NCI-H1417 (cell line): ENCODE measurements at regions not wholly inside any gene's neighbourhood (a gene's known extent, or its start where the extent isn't known, plus 50 kb on each side); places are given as distances from the start of the nearest gene placed in this dataset.

Experiments used
- DNase-seq, 3 experiments: peaks; one replicate each; lab custom pipeline; 2025; lab: John Stamatoyannopoulos, UW

GRCh38 chr3:19711160-19711782, 222.7 kb downstream of the EFHB start:
- peak in 1 of 3 experiments; percentile 1 for DNase-seq

DNA sequence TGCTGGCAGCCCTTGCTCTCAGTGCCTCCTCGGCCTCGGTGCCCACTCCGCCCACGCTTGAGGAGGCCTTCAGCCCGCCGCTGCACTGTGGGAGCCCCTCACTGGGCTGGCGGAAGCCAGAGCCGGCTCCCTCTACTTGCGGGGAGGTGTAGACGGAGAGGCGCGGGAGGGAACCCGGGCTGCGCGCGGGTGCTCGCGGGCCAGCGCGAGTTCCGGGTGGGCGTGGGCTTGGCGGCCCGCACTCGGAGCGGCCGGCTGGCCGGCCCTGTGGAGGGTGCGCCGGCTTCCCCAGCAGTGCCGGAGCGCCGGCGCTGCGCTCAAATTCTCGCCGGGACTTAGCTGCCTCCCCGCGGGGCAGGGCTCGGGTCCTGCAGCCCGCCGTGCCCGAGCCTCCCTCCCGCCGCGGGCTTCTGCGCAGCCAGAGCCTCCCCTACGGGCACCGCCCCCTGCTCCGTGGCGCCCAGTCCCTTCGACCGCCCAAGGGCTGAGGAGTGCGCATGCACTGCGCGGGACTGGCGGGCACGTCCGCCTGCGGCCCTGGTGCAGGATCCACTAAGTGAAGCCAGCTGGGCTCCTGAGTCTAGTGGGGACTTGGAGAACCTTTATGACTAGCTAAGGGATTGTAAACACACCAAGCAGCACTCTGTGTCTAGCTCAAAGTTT, 231.5 kb downstream of the EFHB start:
- no peak for DNase-seq

DNA sequence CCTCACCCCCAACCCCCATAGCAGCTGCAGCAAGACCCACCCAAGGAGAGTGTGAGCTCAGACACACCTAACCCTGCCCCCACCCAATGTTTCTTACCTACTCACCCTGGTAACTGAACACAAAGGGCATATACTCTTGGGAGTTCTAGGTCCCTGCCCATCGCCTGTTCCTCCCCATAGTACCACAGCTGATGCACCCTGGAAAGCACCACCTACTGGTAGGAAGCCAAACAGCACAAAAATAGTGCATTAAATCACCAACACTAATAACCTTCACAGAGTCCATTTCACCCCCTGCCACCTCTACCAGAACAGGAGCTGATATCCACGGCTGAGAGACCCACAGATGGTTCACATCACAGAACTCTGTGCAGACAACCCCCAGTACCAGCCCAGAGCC, 245.2 kb downstream of the EFHB start:
- no peak for DNase-seq

- DNase-seq: no peak
These were observed 265.9 kb downstream of the EFHB start for GRCh38 chr3:19668163-19668562.

DNA sequence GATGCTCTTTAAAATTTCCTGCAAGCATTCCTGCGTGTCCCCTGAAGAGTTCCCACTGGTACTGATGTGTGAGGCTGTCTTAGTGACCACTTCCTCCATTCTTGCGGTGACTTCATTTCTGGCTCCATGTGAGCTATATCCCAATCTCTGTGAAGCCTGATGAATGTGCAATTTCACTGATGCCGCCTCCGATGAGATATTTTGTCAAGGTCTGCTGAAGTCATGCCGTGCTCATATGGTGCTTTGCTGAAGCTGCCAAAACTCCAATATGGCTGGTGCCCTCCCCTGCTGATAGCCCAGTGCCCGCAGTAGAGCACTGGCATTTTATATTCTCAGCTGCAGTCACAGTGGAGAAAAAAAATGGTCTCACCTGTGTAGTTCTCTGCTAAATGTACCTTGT, 271.5 kb downstream of the EFHB start:
- DNase-seq: no peak

DNA sequence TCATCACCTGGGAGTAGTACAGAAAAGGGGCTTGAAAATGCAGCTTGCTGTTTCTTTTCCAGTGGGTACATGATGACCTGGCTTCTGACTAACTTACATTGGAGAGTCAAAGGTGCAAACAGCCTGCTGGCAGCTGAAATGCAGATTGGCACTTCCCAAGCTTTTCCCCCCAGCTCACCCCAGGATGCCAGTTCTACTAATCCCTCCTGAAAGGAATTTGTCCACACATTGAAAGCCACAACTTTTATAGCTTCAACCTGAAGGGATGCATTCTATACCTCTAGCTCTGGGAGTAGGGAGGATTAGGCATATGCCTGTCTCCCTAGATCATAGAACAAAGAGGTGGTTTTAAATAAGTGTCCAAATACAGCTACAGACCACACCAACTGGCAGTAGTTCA, 281.7 kb downstream of the EFHB start:
- DNase-seq: no peak

DNA sequence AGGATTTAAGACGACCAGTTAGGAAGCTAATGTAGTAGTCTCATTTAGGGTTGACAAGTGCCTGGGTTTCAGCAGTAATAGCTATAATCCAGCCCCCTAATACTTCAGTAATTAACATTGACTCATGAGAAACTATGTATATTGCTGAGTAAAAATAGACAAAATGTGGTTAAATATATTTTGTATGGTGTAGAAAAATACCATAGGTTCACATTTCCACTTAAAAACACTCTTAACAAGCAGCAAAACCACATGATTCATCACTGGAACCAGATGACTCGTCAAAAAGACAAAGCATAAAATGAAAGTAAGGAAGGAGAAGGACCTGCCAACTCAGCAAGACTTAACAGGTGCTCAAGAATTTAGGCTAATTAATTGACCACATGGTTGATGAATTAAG, 288.9 kb downstream of the EFHB start:
- DNase-seq: peak in 2 of 3 experiments; percentile 5 to 22

DNA sequence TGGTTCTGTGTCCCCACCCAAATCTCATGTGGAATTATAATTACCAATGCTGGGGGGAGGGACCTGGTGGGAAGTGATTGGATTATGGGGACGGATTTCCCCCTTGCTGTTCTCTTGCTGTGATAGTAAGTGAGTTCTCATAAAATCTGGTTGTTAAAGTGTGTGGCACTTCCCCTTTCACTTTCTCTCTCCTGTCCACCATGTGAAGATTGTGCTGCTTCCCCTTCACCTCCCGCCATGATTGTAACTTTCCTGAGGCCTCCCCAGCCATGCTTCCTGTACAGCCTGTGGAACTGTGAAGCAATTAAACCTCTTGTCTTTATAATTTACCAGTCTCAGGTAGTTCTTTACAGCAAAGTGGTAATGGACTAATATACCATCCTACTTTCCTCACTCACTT, 289.6 kb downstream of the EFHB start:
- peak in 1 of 3 experiments; percentile 46 for DNase-seq

DNA sequence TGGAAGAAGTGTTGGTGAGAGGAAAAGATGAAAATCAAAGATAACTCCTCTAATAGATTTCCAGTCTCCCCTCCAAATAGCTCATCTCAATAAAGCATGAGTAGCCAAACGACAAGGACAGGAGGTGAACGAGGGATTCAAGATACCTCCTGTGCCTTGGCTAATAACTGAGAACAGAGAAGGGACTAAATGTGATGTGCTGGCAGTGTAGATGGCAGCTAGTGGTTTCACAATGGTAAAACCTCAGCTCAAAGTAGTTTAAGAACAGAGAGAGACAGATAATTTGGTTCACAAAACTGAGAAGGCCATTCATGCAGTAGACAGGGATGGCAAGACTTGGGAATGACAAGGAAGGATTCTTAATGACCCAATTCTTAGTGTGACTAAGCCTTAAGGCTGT, 292.6 kb downstream of the EFHB start:
- DNase-seq: no peak

DNA sequence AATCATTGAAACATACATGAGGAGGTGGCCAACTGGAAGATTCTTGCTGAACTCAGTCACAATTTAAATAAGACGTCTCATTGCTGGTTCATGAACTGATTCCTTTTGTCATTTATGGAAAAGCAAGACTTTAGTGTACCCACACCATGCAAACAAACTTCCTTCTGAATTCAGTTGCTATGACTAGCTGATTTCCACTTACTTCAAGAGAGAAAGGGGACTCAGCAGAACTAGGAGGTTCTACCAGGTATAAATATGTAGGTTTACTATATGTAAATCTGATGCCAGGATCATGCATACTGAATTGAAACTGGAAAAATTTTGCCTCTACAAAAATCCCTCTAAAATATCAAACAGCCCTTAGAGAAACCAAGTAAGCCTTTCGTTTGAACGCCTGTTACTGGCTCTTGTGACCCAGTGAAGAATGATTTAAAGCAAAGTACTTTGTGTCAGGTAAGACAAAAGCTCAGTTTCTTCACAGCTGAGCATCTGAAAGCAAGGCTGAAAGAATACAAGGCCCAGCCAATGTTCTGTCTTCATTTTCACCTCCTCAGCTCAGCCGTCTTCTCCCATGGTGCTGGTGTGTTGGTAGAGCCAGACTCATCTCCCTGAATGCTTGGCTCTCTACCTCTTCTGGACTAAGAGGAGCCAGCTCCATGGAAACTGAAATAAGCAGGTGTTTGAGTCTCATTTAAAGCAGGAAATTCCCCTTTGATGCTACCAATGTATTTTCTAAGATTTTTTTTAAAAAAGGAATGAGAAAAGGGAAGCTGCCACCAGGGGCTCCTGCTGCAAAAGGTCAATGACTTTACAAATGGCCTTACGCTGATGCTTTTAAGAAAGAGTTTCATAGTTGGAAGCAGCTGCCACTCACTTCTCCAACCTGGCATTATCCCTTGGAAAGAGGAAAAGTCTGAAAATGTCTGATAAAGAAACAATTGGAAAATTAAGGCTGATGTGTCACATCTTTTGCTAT, 301.6 kb downstream of the EFHB start:
- DNase-seq: peak in 1 of 3 experiments; percentile 13

DNA sequence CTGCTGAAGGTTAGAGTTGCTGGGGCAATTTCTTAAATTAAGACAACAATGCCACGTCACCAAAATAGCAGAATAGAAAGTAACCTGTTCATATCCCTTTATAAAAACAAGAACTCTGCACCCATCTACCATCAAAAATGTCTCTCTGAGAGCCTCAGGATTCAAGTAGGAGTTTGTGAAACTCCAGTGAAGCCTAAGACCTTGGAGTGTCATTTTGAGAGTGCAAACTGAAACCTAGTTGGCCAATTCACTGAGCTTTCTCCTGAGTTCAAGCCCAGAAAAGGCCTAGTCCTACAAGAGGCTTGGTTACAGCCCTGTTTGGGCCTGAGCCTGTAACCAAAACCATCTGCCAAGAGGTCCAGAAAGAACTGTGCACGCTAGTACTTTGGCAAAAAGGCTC, 335.1 kb downstream of the EFHB start:
- no peak for DNase-seq

DNA sequence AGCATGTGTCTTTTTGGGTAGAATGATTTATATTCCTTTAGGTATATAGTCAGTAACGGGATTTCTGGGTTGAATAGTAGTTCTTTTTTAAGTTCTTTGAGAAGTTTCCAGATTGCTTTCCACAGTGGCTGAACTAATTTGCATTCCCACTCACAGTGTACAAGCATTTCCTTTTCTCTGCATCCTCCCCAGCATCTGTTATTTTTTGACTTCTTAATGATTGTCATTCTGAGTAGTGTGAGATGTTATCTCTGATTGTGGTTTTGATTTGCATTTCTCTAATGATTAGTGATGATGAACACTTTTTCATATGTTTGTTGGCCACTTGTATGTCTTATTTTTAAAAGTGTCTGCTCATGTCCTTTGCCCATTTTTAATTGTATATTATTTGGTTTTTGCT, 337.6 kb downstream of the EFHB start:
- no peak for DNase-seq

GRCh38 chr3:19595884-19596283, 338.1 kb downstream of the EFHB start:
- no peak for DNase-seq
